Keratinocyte (primary cell): ENCODE measurements at regions not wholly inside any gene's neighbourhood (a gene's known extent, or its start where the extent isn't known, plus 50 kb on each side); places are given as distances from the start of the nearest gene placed in this dataset.

Experiments used
- EZH2 ChIP-seq: IDR thresholded peaks from one replicate; pipeline ENCODE4 v1.6.1; 2012; ENCODE audit warnings: inconsistent platforms, mild to moderate bottlenecking, low read length, moderate library complexity
- TF ChIP-seq, protein P1 (sequence below), 3 experiments: IDR thresholded peaks in 1 of 3; conservative IDR thresholded peaks in 1 of 3; optimal IDR thresholded peaks in 1 of 3; 2 replicates in 2 of 3; 3 replicates in 1 of 3; pipeline versions ENCODE3 to v1.5.1; 2011; ENCODE audit warnings: low read length in 3 of 3, mild to moderate bottlenecking in 3 of 3, moderate library complexity in 2 of 3, control low read depth in 1 of 3, inconsistent platforms in 1 of 3; ENCODE audit not compliant: insufficient read depth in 2 of 3; ENCODE audit errors: extremely low read depth in 1 of 3

GRCh38 chr1:244113532-244114320 lies 62.6 kb downstream of the ZBTB18 start:
- TF ChIP-seq, protein P1, sequence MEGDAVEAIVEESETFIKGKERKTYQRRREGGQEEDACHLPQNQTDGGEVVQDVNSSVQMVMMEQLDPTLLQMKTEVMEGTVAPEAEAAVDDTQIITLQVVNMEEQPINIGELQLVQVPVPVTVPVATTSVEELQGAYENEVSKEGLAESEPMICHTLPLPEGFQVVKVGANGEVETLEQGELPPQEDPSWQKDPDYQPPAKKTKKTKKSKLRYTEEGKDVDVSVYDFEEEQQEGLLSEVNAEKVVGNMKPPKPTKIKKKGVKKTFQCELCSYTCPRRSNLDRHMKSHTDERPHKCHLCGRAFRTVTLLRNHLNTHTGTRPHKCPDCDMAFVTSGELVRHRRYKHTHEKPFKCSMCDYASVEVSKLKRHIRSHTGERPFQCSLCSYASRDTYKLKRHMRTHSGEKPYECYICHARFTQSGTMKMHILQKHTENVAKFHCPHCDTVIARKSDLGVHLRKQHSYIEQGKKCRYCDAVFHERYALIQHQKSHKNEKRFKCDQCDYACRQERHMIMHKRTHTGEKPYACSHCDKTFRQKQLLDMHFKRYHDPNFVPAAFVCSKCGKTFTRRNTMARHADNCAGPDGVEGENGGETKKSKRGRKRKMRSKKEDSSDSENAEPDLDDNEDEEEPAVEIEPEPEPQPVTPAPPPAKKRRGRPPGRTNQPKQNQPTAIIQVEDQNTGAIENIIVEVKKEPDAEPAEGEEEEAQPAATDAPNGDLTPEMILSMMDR (optimal IDR thresholded peaks at IDR 0.05 in 1 of 3, IDR thresholded peaks at IDR 0.05 in 1 of 3, conservative IDR thresholded peaks at IDR 0.05 in 1 of 3; ENCODE audit: extremely low read depth in 1 of 3, insufficient read depth in 2 of 3, low read length in 3 of 3), result no peak
- TF ChIP-seq EZH2, result no peak
